Kidney epithelial cell (primary cell): ENCODE measurements at regions not wholly inside any gene's neighbourhood (a gene's known extent, or its start where the extent isn't known, plus 50 kb on each side); places are given as distances from the start of the nearest gene placed in this dataset.

Experiments
- DNase-seq: peaks from one replicate; pipeline ENCODE4 v3.0.0-alpha.2; 2010; ENCODE audit warnings: low read depth
- H3K27me3 ChIP-seq: 2 replicates; pipeline ENCODE4 v1.6.0; 2011; ENCODE audit warnings: low read length; ENCODE audit not compliant: control insufficient read depth, insufficient read depth
- H3K36me3 ChIP-seq: 2 replicates; pipeline ENCODE4 v1.5.1; 2011; ENCODE audit warnings: low read length; ENCODE audit not compliant: control insufficient read depth, insufficient read depth
- H3K4me3 ChIP-seq: 2 replicates; pipeline ENCODE4 v1.5.1; 2011; ENCODE audit warnings: low read depth, mild to moderate bottlenecking, control low read depth, low read length
- TF ChIP-seq, protein P1 (sequence below): IDR thresholded peaks from 2 replicates; pipeline ENCODE4 v1.5.1; 2011; ENCODE audit warnings: mild to moderate bottlenecking, moderate library complexity, low read length, control low read depth, inconsistent platforms; ENCODE audit not compliant: insufficient read depth, poor library complexity, severe bottlenecking

DNA sequence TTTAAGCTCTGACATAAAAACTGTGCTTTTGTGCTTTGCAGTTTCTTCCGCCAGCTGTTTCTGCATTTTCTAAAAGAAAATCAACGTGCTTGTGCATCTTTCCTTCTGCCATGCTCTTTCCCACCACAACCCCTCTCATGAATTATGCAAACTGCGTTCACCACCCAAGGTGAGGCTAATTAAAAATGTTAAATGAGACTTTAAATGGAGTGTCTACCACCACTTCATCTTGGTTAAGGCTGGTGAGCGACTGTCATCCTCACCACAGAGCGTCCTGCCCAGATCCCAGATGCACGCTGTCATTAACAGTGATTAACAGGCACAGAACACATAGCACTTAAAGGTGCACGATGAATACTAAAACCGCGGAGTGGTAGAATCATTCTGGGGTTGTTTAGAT, 250.5 kb upstream of the RAB6C start:
- Histone ChIP-seq H3K36me3 (no peaks in the 10 kb centered on the region), H3K4me3 (no peak overlapping the region), H3K27me3 (no peaks in the 10 kb centered on the region)
- DNase-seq: no peak
- TF ChIP-seq, protein P1, sequence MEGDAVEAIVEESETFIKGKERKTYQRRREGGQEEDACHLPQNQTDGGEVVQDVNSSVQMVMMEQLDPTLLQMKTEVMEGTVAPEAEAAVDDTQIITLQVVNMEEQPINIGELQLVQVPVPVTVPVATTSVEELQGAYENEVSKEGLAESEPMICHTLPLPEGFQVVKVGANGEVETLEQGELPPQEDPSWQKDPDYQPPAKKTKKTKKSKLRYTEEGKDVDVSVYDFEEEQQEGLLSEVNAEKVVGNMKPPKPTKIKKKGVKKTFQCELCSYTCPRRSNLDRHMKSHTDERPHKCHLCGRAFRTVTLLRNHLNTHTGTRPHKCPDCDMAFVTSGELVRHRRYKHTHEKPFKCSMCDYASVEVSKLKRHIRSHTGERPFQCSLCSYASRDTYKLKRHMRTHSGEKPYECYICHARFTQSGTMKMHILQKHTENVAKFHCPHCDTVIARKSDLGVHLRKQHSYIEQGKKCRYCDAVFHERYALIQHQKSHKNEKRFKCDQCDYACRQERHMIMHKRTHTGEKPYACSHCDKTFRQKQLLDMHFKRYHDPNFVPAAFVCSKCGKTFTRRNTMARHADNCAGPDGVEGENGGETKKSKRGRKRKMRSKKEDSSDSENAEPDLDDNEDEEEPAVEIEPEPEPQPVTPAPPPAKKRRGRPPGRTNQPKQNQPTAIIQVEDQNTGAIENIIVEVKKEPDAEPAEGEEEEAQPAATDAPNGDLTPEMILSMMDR: no peak

DNA sequence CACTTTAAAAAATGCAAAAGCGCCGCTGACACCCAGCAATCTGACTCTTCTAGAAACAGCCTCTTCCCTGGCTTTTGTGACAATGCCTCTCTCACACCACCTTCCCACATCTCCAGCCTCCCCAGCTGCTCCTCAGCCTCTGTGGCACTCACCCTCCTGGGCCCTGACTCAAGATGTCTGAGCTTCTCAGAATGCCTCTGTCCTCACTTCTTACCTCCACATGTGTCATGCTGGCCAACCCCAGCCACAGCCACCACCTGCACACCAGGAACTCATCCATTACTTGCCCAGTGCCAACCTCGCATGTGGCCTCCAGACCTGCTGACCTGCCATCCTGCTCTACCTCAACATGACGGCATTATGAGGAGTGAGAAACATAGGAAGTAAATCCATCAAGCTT, 249.8 kb upstream of the RAB6C start:
- TF ChIP-seq, protein P1: no peak
- Histone ChIP-seq H3K4me3 (no peak overlapping the region), H3K36me3 (no peaks in the 10 kb centered on the region), H3K27me3 (no peaks in the 10 kb centered on the region)
- DNase-seq: no peak

DNA sequence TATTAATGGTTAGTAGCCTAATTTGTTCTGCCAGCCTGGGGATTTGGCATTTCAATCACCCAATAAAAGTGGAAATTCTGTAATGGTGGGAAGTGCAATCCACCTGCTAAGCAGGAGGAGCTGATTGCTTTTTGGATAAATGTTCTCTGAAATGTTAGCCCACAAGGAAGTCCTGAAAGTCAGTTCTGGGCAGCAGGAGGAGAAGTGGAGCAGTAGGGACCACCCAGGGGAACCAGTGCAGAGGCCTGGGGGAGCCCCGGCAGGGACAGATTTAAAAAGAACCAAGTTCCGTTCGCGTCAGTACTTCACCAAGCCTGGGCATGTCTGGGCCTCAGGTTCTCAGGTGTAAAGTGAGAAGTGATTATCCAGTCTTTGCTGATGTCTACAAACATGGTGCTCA, 248.5 kb upstream of the RAB6C start:
- Histone ChIP-seq H3K36me3 (no peaks in the 10 kb centered on the region), H3K4me3 (no peak overlapping the region), H3K27me3 (no peaks in the 10 kb centered on the region)
- TF ChIP-seq, protein P1: no peak
- no peak for DNase-seq

DNA sequence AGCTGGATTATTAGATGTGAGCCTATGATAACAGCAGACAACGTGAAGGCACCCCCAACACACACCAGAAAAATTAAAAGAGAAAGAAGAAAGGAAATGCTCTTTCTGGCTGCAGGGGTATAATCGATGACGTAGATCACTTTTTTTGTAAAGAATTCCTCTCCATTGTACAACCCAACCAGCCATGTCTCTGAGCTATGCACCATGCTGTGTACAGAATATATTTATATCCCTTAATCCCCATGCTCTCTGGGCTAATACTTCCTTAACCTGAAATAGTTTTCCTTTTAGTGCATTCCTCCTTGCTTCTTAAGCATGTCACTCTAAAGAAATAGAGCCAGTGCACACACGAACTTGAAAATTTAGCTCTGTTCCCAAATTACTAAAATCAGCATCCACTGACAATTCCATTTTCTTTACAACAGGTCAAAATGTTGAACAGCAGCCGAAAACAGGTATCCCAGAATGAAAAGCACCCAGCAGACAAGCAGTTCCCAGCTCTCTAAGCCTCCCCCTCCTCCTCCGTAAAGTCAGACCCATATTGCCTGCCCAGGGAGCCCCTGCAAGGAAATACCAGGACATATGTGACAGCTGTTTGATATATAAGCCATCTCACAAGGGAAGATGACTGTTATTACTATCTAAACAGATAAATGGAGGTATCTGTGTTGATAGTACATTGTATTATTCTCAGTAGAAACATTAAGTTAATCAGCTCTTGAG, 247.4 kb upstream of the RAB6C start:
- Histone ChIP-seq H3K27me3 (no peaks in the 10 kb centered on the region), H3K4me3 (no peak overlapping the region), H3K36me3 (no peaks in the 10 kb centered on the region)
- TF ChIP-seq, protein P1: no peak
- no peak for DNase-seq

DNA sequence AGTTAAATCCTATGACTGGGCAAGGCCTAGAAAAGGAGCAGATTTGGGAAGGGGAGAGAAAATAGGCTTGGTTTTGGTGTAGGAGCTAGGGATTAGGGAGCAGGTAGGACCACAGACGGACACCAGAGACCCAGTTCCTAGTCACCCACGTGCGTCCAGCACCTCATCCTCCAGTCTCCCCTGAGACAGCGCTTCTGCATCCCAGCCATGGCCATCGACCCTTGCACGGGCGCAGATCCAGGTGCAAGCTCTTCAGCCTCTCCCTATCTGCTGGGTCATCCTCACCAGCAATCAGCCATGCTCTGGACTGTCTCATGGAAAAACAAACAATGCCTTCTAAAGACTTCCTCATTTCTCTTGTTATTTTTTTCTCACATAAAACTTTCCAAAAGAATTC, 246.8 kb upstream of the RAB6C start:
- H3K27me3 ChIP-seq: no peaks in the 10 kb centered on the region
- no peak for DNase-seq
- no peak overlapping the region for H3K4me3 ChIP-seq
- TF ChIP-seq, protein P1: no peak
- no peaks in the 10 kb centered on the region for H3K36me3 ChIP-seq

DNA sequence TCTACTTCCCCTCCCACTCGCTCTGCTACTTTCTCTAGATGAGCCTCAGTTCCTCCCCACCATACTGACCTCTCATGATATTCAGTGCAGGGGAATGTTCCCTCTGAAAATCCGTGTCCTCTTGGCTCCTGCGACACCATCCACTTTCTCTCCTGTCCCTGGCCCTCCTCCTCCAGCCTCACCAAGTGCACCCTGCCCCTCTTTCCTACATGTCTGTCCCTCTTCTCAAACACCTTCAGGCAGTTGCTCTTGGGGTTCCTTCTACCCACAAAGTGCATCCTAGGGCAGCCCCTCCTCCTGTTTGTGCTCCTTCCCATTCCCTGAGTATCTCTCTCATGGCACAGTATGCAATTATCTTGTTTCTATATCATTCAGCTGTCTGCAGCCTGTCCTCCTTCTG, 246.4 kb upstream of the RAB6C start:
- H3K4me3 ChIP-seq: no peak overlapping the region
- TF ChIP-seq, protein P1: no peak
- H3K27me3 ChIP-seq: no peaks in the 10 kb centered on the region
- DNase-seq: no peak
- H3K36me3 ChIP-seq: no peaks in the 10 kb centered on the region
